GM19239 (cell line): ENCODE measurements at regions not wholly inside any gene's neighbourhood (a gene's known extent, or its start where the extent isn't known, plus 50 kb on each side); places are given as distances from the start of the nearest gene placed in this dataset.
"Not testable (repeated sequence)": the region's sequence is repeated elsewhere in the genome, so short reads cannot be mapped to it uniquely, and the experiment has no call there.

Experiments used
- DNase-seq: peaks from one replicate; pipeline ENCODE4 v3.0.0; 2011; ENCODE audit warnings: low spot score; ENCODE audit not compliant: insufficient read length
- FAIRE-seq: peaks from 2 replicates; lab custom pipeline; 2011; peaks lifted over from hg19 to GRCh38; lab: Jason Lieb, UNC

- no peak for DNase-seq
- FAIRE-seq = no peak
Measured at GRCh38 chr4:45007508-45007907, 281.2 kb upstream of the GNPDA2 start.

DNA sequence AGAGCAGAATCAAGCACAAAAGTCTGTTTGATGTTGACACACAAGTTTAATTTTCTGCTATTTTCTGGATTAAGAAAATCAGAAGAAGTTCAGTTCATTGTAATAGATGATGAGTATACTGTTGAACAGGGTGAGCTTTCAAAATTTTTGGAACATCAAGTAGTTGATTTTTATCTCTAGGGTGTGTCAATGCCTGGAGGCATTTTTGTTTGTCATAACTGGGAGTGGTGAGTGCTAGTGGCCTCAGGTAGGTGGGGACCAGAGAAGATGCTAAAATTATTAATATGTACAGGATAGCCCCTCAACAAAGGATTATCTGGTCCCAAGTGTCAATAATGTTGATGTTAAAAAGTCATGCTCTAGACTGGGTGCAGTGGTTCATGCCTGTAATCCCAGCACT is 279.7 kb upstream of the GNPDA2 start:
- no peak for DNase-seq
- FAIRE-seq = no peak

DNA sequence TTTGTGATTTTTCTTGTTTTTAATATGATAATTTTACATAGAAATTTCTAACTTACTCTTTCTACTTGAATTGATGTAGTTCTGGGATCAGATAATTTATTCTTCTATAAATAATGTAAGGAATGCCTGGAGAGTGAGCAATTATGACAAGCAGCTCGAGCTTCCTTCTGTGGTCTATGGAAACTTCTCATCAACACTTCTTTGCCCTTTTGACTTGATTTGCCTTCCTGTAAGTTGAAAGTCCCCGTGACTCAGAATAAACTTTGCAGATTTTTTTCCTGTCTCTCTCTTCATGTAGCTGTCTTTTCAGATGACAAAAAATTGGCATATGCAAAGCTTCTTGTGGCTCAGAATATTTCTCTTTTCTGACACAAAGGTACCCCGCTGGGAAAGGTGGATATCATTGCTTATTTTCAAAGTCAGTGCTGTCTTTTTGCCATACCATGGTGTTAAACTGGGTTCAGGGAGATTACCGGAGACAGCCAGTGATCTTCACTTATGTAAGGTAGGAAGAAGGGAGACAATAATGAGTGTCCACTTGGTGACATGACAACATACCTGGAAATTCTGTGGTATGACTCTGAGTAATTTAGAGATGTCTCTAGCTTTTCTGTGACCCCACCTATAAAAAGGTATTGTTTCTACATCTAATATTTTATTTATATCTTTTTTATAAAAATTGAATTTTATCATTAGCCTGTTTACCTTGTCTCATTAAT is 278.6 kb upstream of the GNPDA2 start:
- no peak for FAIRE-seq

DNA sequence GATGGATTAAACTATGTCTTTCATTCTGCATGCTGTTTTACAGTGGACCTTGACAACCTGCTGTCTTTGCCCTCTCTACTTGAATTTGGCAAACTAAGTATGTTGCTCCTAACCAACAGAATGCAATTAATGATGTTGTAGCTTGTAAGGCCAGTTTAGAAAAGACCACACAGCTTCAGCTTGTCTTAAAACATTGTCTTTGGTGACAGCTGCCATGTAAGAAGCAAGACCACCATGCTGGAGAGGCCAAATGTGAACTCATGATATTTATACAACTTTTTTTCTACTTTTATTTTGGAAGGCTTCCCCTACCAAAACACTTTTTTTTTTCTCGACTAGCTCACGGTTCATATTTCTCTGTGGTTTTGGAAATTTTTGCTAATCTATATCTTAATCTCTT is 278.0 kb upstream of the GNPDA2 start:
- FAIRE-seq (no peak), DNase-seq (no peak)

More for the DNA sequence above, 278.6 kb upstream of the GNPDA2 start:
- DNase-seq = no peak

GRCh38 chr4:44996276-44996845 is 270.0 kb upstream of the GNPDA2 start:
- FAIRE-seq = no peak

DNA sequence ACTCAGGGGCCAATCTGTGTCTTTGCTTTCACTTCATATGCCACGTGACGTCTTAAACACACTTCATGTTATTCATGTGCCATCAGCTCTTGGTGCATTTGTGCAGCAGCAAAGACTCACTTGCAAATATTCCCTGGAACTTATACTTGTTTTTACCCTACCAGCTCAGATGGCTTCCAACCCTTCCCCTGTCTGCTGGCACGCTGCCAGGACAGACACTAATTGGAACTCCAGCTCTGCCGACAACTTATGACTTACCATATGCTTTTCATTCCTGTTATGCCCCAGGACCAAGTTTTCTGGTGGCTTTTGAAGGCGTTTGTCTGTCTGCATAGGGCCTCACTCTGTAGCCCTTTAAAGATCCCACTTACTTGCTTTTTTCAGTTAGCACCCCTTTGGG is 261.7 kb upstream of the GNPDA2 start:
- FAIRE-seq = no peak
- no peak for DNase-seq

More at GRCh38 chr4:44996276-44996845, 270.0 kb upstream of the GNPDA2 start:
- DNase-seq = no peak

GRCh38 chr4:44985938-44986337 is 259.6 kb upstream of the GNPDA2 start:
- DNase-seq (no peak), FAIRE-seq (no peak)

GRCh38 chr4:44985152-44985551 is 258.8 kb upstream of the GNPDA2 start:
- DNase-seq (no peak), FAIRE-seq (no peak)

DNA sequence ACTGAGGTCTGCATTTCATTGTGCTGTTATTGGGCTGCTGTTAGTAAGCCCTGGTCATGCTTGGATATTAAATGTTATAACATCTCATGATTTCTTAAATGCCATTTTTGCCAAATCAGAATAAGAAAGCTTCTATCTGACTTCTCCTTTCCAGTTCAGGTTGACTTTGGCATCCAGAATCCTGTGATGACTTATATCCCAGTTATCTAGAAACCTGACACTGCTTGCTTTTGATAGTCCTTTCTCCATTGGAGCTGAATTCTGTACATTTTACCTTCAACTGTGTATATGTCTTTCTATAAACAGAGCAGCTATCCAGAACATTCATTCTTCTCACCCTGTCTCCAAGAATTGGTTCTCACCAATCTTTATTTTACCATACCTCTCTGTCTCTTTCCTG is 257.7 kb upstream of the GNPDA2 start:
- DNase-seq (no peak), FAIRE-seq (no peak)

DNA sequence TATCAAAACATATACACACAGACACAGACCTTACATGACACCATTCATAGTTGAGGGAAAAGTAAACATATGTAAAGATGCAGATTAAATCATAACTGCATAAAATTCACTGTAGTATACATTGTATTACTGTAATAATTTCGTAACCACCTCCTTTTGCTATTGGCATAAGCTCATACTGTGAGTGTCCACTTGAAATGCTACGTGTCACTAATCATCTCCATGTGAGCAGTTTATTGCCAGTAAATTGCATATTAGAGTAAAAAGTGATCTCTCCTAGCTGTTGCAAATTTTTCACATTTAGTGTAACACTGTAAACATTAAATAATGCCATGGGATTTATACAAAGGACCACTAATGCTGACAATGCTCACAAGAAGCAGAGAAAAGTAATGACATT is 256.7 kb upstream of the GNPDA2 start:
- DNase-seq (no peak), FAIRE-seq (no peak)

GRCh38 chr4:44978020-44978419 is 251.7 kb upstream of the GNPDA2 start:
- DNase-seq (no peak), FAIRE-seq (no peak)

- FAIRE-seq (no peak), DNase-seq (no peak)
Measured at GRCh38 chr4:44965435-44966095, 239.2 kb upstream of the GNPDA2 start.

- not testable (repeated sequence) for FAIRE-seq, DNase-seq
Measured at GRCh38 chr4:44964086-44964485, 237.7 kb upstream of the GNPDA2 start.

- FAIRE-seq (no peak), DNase-seq (no peak)
Measured at GRCh38 chr4:44961001-44961755, 234.8 kb upstream of the GNPDA2 start.

DNA sequence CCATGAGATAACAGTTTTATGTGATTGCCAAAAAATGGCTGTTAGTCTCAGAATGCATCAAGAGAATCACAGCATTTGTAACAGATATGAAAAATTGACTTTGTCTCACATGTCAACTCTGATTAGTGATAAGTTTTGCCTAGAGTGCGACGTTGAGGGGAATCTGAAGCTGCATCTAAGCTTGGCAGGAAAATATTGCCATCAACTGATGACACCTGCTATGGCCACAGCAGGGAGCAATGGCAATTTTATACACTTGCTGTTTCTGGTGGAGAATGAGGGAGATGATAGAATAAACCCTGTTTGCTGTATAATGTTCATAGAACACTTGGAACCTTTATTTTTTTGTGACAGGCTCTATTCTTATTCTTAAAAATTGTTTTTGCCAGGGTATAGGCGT is 205.4 kb upstream of the GNPDA2 start:
- DNase-seq (no peak), FAIRE-seq (no peak)

DNA sequence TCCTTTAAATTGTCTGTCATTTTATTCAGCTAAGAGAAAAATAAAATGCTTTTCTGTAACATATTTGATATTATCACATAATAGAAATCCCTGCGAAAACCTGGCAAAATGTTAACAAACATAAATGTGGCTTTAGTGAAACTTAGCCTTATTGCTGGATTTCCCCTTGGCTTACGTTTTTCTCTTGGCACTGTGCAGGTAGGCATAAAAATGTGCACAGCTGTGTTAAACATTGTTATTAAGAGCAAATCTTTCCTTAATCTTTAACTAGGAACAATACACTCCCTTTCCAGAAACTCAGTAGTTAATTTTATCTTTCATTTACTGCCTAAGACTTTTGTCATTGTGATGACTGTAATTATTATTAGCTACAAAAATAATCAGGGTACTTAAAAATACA is 202.4 kb upstream of the GNPDA2 start:
- DNase-seq (no peak), FAIRE-seq (no peak)

DNA sequence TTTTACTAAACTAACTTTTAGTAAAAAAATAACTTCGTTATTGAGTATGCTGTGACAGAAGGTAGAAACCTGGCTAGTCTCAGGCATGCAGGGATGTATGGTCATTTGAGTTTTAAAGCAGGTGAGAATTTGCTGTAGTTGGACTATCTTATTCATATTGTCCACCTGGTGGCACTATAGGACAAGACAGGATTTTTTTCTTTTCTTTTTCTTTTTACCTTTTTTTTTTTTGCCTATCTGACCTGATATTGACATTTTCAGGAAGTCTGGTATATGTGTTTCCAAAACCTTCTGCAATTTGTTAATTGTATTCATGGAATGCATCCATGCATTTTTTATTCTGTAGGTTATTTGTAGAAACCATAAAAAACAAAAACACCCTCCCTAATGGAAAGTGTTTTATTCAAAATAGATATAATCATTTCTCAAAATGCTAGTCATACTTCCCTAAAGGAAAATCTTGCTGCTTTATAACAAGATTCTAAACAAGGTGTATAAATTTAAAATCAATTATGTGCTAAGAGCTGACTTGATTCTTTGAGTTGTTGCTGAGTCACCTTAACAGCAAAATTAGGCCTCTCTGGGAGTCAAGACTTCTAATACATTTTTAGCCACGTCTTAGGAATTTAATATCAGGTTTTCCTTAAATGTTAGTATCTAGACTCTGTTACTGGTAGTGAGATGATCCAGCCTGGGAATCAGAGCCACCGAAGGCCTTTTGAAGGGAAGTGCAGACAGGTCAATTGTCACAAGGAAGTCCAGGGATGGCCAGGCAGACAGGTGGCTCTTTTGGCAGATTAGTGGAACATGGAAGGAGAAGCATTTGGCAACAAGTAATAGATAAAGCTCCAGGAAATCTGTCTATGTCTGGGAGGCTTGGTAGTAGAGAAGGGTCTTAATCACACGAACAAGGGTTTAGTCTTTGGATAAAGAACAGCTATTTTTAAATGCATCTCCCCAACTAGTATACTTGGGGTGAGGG is 201.3 kb upstream of the GNPDA2 start:
- no peak for FAIRE-seq
- DNase-seq = no peak

DNA sequence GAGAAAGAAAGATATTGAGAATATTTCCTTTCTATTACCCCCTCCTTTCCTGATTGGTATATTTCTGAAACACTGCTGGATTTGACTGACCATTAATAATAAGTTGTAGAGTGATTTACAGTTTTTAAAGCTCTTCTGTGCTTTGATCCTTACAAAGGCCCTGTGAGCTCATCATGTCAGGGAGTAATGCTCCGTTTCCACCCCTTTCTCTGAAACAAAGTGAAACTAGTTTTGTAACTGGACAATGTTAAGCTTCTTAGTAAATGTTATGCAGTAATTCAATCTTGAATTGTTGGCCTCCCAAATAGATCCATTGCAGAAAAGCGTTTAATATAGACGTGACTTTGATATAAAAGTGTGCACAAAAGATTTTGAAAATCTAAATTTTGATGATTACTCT is 190.1 kb upstream of the GNPDA2 start:
- DNase-seq = no peak
- FAIRE-seq = no peak

DNA sequence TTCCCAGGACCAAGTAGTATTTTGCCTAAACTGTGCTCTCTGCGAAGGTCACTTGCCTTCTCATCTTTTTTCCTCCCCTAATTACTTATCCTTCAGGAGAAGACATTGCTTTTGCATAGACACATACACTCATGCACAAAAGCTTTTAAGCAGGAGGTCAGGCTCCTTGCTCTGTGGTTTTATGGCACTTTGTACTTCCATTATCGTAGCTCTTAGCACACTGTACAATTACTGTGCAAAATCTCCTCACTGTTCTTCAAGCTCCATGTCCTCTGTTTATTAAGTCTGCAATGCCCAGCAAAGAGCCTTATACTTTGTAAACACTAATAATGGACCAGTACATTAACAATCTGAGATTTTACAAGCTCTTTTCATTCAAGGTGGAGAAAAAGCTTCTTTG is 188.4 kb upstream of the GNPDA2 start:
- no peak for DNase-seq
- no peak for FAIRE-seq

DNA sequence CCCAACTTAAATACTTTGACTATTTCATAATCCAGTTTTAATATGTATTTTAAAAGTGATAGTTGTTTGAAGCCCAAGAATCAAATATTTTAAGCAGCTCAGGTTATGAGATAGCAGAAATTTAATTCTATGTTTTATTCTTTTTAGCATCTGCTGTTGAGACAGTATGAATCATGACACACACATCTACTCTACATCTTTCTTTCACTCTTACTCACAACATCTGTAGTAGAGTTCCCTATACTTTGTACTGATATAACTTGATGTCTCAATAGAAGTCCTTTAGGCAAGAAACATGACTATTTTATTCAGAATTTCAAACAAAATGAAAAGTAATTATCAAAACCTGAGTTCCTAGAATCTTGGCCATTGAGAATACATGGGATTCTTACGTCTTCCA is 187.9 kb upstream of the GNPDA2 start:
- no peak for FAIRE-seq
- no peak for DNase-seq
